ENCODE measurements at regions not wholly inside any gene's neighbourhood (a gene's known extent, or its start where the extent isn't known, plus 50 kb on each side); places are given as distances from the start of the nearest gene placed in this dataset.

- intact Hi-C loops (cut with DNase I) = no loop called here
- 52 to 62% (median 59%) methylated on average over 7 of the region's 7 CpGs for WGBS, 3 donors
- Histone ChIP-seq H3K27me3 (ENCODE audit: insufficient read depth in 3 of 3, low read length in 2 of 3) (no peaks in the 10 kb centered on the region), H3K4me3 (no peak overlapping the region), H3K4me1 (no peaks in the 10 kb centered on the region), H3K27ac (no peak overlapping the region), H3K9me3 (no peaks in the 10 kb centered on the region), H3K36me3 (ENCODE audit: insufficient read depth in 1 of 2, low read depth in 1 of 2) (no peaks in the 10 kb centered on the region)
- TF ChIP-seq CTCF (IDR thresholded peaks at IDR 0.05) = no peak
- ATAC-seq (no peak), DNase-seq (no peak)
Observed at GRCh38 chr5:35337340-35338156, 107.3 kb upstream of the PRLR start.

DNA sequence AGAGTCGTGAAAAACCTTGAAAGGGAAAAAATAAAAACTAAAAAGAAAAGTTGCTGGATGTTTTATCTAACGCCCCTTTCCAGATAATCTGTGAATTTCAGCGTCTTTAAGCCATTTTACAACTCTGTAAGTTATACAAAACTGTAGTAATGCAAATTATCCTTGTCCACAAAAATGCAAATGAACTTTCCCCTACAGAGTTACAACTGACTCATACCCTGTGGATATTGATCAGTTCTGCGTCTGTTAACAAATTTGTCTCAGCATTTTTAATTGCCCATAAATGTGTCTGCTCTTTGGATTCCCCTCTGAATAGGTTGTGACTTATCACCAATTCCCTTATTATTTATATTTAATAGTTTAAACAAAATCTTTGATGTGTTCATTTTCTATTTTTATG, 105.9 kb upstream of the PRLR start:
- TF ChIP-seq CTCF (IDR thresholded peaks at IDR 0.05) = no peak
- ATAC-seq (no peak), DNase-seq (no peak)
- intact Hi-C loops (cut with DNase I) = no loop called here
- Histone ChIP-seq H3K27ac (no peak overlapping the region), H3K27me3 (ENCODE audit: insufficient read depth in 3 of 3, low read length in 2 of 3) (no peaks in the 10 kb centered on the region), H3K4me3 (no peak overlapping the region), H3K9me3 (no peaks in the 10 kb centered on the region), H3K4me1 (no peaks in the 10 kb centered on the region), H3K36me3 (ENCODE audit: insufficient read depth in 1 of 2, low read depth in 1 of 2) (no peaks in the 10 kb centered on the region)
- 75 to 78% (median 76%) methylated on average over 4 of the region's 4 CpGs for WGBS, 3 donors

DNA sequence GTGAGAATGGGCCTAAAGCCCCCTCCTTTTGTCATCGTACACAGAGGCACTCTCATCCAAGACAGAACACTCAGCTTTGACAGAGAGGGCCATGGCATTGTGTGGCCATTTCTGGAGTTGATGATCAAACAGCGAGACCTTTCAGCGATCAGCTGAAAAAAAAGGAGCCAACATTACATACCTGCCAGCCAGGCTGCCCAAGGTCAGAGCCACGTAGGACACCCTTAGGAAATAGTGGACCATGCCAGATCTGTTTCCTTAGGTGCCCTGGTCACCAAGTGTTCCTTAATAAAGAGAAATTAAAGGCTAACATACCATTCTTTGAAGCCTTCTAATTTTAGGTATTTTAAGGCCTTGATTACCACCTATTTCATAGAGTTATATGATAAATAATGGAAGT, 105.5 kb upstream of the PRLR start:
- ATAC-seq = no peak
- H3K4me1 ChIP-seq = no peaks in the 10 kb centered on the region
- H3K36me3 ChIP-seq (ENCODE audit: insufficient read depth in 1 of 2, low read depth in 1 of 2) = no peaks in the 10 kb centered on the region
- no peak overlapping the region for H3K4me3 ChIP-seq
- no peaks in the 10 kb centered on the region for H3K27me3 ChIP-seq (ENCODE audit: insufficient read depth in 3 of 3, low read length in 2 of 3)
- no peak overlapping the region for H3K27ac ChIP-seq
- H3K9me3 ChIP-seq = no peaks in the 10 kb centered on the region
- WGBS, 3 donors = 70 to 74% (median 73%) methylated on average over 4 of the region's 4 CpGs
- DNase-seq = no peak
- intact Hi-C loops (cut with DNase I) = no loop called here
- TF ChIP-seq CTCF (IDR thresholded peaks at IDR 0.05) = no peak

- 50 to 80% (median 52%) methylated on average over 3 of the region's 3 CpGs for WGBS, 3 donors
- Histone ChIP-seq H3K36me3 (ENCODE audit: insufficient read depth in 1 of 2, low read depth in 1 of 2) (no peaks in the 10 kb centered on the region), H3K9me3 (no peaks in the 10 kb centered on the region), H3K27me3 (ENCODE audit: insufficient read depth in 3 of 3, low read length in 2 of 3) (no peaks in the 10 kb centered on the region), H3K27ac (no peak overlapping the region), H3K4me1 (no peaks in the 10 kb centered on the region), H3K4me3 (no peak overlapping the region)
- no peak for TF ChIP-seq CTCF (IDR thresholded peaks at IDR 0.05)
- ATAC-seq = no peak
- intact Hi-C loops (cut with DNase I) = no loop called here
- DNase-seq = no peak
Observed at GRCh38 chr5:35333366-35333765, 103.1 kb upstream of the PRLR start.

All from psoas muscle (tissue), 7 donors.